HG03097 (cell line): ENCODE measurements at regions not wholly inside any gene's neighbourhood (a gene's known extent, or its start where the extent isn't known, plus 50 kb on each side); places are given as distances from the start of the nearest gene placed in this dataset.

Source experiments
- ATAC-seq: cut with Tn5 transposase; IDR thresholded peaks from one replicate; pipeline ENCODE4 v1.9.1; 2021; ENCODE audit not compliant: unreplicated experiment, low FRiP score

GRCh38 chr9:107386396-107386795 is 103.2 kb downstream of the KLF4 start:
- ATAC-seq = no peak
